ENCODE measurements at regions not wholly inside any gene's neighbourhood (a gene's known extent, or its start where the extent isn't known, plus 50 kb on each side); places are given as distances from the start of the nearest gene placed in this dataset.
"Not testable (repeated sequence)": the region's sequence is repeated elsewhere in the genome, so short reads cannot be mapped to it uniquely, and the experiment has no call there.

- Mint-ChIP-seq H3K4me3 (no peak overlapping the region), H3K36me3 (no peaks in the 10 kb centered on the region), H3K27ac (no peak overlapping the region), H3K9me3 (no peaks in the 10 kb centered on the region), H3K27me3 (no peaks in the 10 kb centered on the region), H3K4me1 (no peaks in the 10 kb centered on the region)
- ATAC-seq (ENCODE audit: low read depth): no peak
- DNase-seq (ENCODE audit: low spot score in 2 of 2): no peak
Measured at GRCh38 chr12:129959889-129960288, 56.1 kb upstream of the TMEM132D start.

- Mint-ChIP-seq H3K27me3 (no peaks in the 10 kb centered on the region), H3K4me1 (no peaks in the 10 kb centered on the region), H3K4me3 (no peak overlapping the region), H3K36me3 (no peaks in the 10 kb centered on the region), H3K9me3 (peaks cover 2% of the 10 kb centered on the region), H3K27ac (no peak overlapping the region)
- DNase-seq (ENCODE audit: low spot score in 2 of 2): no peak
- no peak for ATAC-seq (ENCODE audit: low read depth)
Measured at GRCh38 chr12:129961091-129961490, 57.3 kb upstream of the TMEM132D start.

GRCh38 chr12:129961856-129962255, 58.0 kb upstream of the TMEM132D start:
- no peak for DNase-seq (ENCODE audit: low spot score in 2 of 2)
- Mint-ChIP-seq H3K9me3 (peaks cover 2% of the 10 kb centered on the region), H3K4me3 (no peak overlapping the region), H3K27ac (no peak overlapping the region), H3K27me3 (no peaks in the 10 kb centered on the region), H3K4me1 (no peaks in the 10 kb centered on the region), H3K36me3 (no peaks in the 10 kb centered on the region)
- ATAC-seq (ENCODE audit: low read depth): no peak

- peaks cover 2% of the 10 kb centered on the region for H3K9me3 Mint-ChIP-seq
- ATAC-seq (ENCODE audit: low read depth) (no peak), DNase-seq (ENCODE audit: low spot score in 2 of 2) (no peak)
- H3K27me3 Mint-ChIP-seq: no peaks in the 10 kb centered on the region
- H3K4me3 Mint-ChIP-seq: no peak overlapping the region
- no peaks in the 10 kb centered on the region for H3K36me3 Mint-ChIP-seq
- no peaks in the 10 kb centered on the region for H3K4me1 Mint-ChIP-seq
- H3K27ac Mint-ChIP-seq: no peak overlapping the region
Measured at GRCh38 chr12:129964300-129964699, 60.5 kb upstream of the TMEM132D start.

- Mint-ChIP-seq H3K27me3 (no peaks in the 10 kb centered on the region), H3K4me1 (no peaks in the 10 kb centered on the region), H3K27ac (no peak overlapping the region), H3K9me3 (peaks cover 2% of the 10 kb centered on the region), H3K4me3 (no peak overlapping the region), H3K36me3 (no peaks in the 10 kb centered on the region)
- ATAC-seq (ENCODE audit: low read depth): no peak
- DNase-seq (ENCODE audit: low spot score in 2 of 2): no peak
Measured at GRCh38 chr12:129964826-129965457, 61.1 kb upstream of the TMEM132D start.

GRCh38 chr12:129966146-129966995, 62.5 kb upstream of the TMEM132D start:
- no peak for DNase-seq (ENCODE audit: low spot score in 2 of 2)
- no peaks in the 10 kb centered on the region for H3K4me1 Mint-ChIP-seq
- H3K4me3 Mint-ChIP-seq: no peak overlapping the region
- peaks cover 2% of the 10 kb centered on the region for H3K9me3 Mint-ChIP-seq
- no peaks in the 10 kb centered on the region for H3K36me3 Mint-ChIP-seq
- no peaks in the 10 kb centered on the region for H3K27me3 Mint-ChIP-seq
- H3K27ac Mint-ChIP-seq: no peak overlapping the region
- ATAC-seq (ENCODE audit: low read depth): no peak

GRCh38 chr12:129971721-129972120, 67.9 kb upstream of the TMEM132D start:
- ATAC-seq (ENCODE audit: low read depth) (no peak), DNase-seq (ENCODE audit: low spot score in 2 of 2) (no peak)
- Mint-ChIP-seq H3K27ac (no peak overlapping the region), H3K4me1 (no peaks in the 10 kb centered on the region), H3K9me3 (peaks cover 2% of the 10 kb centered on the region), H3K27me3 (no peaks in the 10 kb centered on the region), H3K4me3 (no peak overlapping the region), H3K36me3 (no peaks in the 10 kb centered on the region)

GRCh38 chr12:129973236-129973961, 69.6 kb upstream of the TMEM132D start:
- Mint-ChIP-seq H3K4me3 (no peak overlapping the region), H3K36me3 (no peaks in the 10 kb centered on the region), H3K9me3 (peaks cover 3% of the 10 kb centered on the region), H3K4me1 (no peaks in the 10 kb centered on the region), H3K27ac (no peak overlapping the region), H3K27me3 (no peaks in the 10 kb centered on the region)
- DNase-seq (ENCODE audit: low spot score in 2 of 2) (no peak), ATAC-seq (ENCODE audit: low read depth) (no peak)

GRCh38 chr12:129984106-129984505, 80.3 kb upstream of the TMEM132D start:
- DNase-seq (ENCODE audit: low spot score in 2 of 2): no peak
- Mint-ChIP-seq H3K27ac (no peak overlapping the region), H3K9me3 (peaks cover 11% of the 10 kb centered on the region), H3K4me3 (no peak overlapping the region), H3K36me3 (no peaks in the 10 kb centered on the region), H3K4me1 (no peaks in the 10 kb centered on the region), H3K27me3 (peaks cover 4% of the 10 kb centered on the region)
- ATAC-seq (ENCODE audit: low read depth): no peak

GRCh38 chr12:129987841-129988240, 84.0 kb upstream of the TMEM132D start:
- H3K27ac Mint-ChIP-seq: no peak overlapping the region
- H3K36me3 Mint-ChIP-seq: no peaks in the 10 kb centered on the region
- no peaks in the 10 kb centered on the region for H3K4me1 Mint-ChIP-seq
- no peak for DNase-seq (ENCODE audit: low spot score in 2 of 2)
- H3K9me3 Mint-ChIP-seq: peaks cover 14% of the 10 kb centered on the region
- peaks cover 2% of the 10 kb centered on the region for H3K27me3 Mint-ChIP-seq
- ATAC-seq (ENCODE audit: low read depth): no peak
- H3K4me3 Mint-ChIP-seq: no peak overlapping the region

GRCh38 chr12:129994634-129995033, 90.8 kb upstream of the TMEM132D start:
- Mint-ChIP-seq H3K27me3 (peaks cover 3% of the 10 kb centered on the region), H3K4me1 (no peaks in the 10 kb centered on the region), H3K27ac (no peak overlapping the region), H3K4me3 (no peak overlapping the region), H3K36me3 (no peaks in the 10 kb centered on the region), H3K9me3 (peaks cover 11% of the 10 kb centered on the region)
- no peak for DNase-seq (ENCODE audit: low spot score in 2 of 2)
- ATAC-seq (ENCODE audit: low read depth): no peak

- ATAC-seq (ENCODE audit: low read depth) (no peak), DNase-seq (ENCODE audit: low spot score in 2 of 2) (no peak)
- H3K36me3 Mint-ChIP-seq: no peaks in the 10 kb centered on the region
- H3K4me1 Mint-ChIP-seq: no peaks in the 10 kb centered on the region
- peaks cover 3% of the 10 kb centered on the region for H3K27me3 Mint-ChIP-seq
- no peak overlapping the region for H3K4me3 Mint-ChIP-seq
- H3K27ac Mint-ChIP-seq: no peak overlapping the region
- H3K9me3 Mint-ChIP-seq: peaks cover 5% of the 10 kb centered on the region
Measured at GRCh38 chr12:129997239-129997638, 93.4 kb upstream of the TMEM132D start.

- not testable (repeated sequence) for H3K36me3 Mint-ChIP-seq; ATAC-seq (ENCODE audit: low read depth); H3K27ac Mint-ChIP-seq; DNase-seq (ENCODE audit: low spot score in 2 of 2); H3K4me3 Mint-ChIP-seq; H3K4me1 Mint-ChIP-seq; H3K27me3 Mint-ChIP-seq; H3K9me3 Mint-ChIP-seq
Measured at GRCh38 chr12:130004310-130004877, 100.6 kb upstream of the TMEM132D start.

- H3K27me3 Mint-ChIP-seq: peaks cover 2% of the 10 kb centered on the region
- no peaks in the 10 kb centered on the region for H3K4me1 Mint-ChIP-seq
- H3K9me3 Mint-ChIP-seq: no peaks in the 10 kb centered on the region
- no peak overlapping the region for H3K27ac Mint-ChIP-seq
- no peak overlapping the region for H3K4me3 Mint-ChIP-seq
- DNase-seq (ENCODE audit: low spot score in 2 of 2) (no peak), ATAC-seq (ENCODE audit: low read depth) (no peak)
- no peaks in the 10 kb centered on the region for H3K36me3 Mint-ChIP-seq
Measured at GRCh38 chr12:130007771-130008170, 103.9 kb upstream of the TMEM132D start.

All from memory B cell (primary cell).